IPS DF 19.7 (cell line): ENCODE measurements at regions not wholly inside any gene's neighbourhood (a gene's known extent, or its start where the extent isn't known, plus 50 kb on each side); places are given as distances from the start of the nearest gene placed in this dataset.

Source experiments
- DNase-seq: peaks from one replicate; pipeline ENCODE4 v3.0.0-alpha.2; 2013; ENCODE audit warnings: low read depth, low spot score

GRCh38 chr6:40754461-40755045, 167.4 kb upstream of the LRFN2 start:
- DNase-seq: no peak

GRCh38 chr6:40753675-40754448, 166.7 kb upstream of the LRFN2 start:
- no peak for DNase-seq

DNA sequence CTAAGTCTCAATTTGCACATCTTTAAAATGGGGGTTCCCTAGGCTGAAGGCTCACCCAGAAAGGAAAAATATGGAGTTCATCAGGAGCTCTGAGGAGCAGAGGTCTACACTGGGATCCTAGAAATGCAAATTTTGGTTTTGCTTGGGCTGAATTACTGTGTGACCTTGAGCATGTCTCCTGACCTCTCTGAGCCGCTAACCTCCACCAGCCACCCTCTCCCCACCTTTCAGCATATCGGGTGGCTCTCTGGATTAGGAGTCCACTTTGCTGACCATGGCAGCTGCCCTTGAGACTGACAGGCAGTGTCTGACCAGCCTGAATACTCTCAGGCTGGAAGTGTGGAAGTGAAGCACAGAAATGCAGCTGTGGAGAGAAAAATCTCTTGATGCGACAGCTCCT, 165.9 kb upstream of the LRFN2 start:
- no peak for DNase-seq

- no peak for DNase-seq
Observed at GRCh38 chr6:40744835-40745234, 157.7 kb upstream of the LRFN2 start.

DNA sequence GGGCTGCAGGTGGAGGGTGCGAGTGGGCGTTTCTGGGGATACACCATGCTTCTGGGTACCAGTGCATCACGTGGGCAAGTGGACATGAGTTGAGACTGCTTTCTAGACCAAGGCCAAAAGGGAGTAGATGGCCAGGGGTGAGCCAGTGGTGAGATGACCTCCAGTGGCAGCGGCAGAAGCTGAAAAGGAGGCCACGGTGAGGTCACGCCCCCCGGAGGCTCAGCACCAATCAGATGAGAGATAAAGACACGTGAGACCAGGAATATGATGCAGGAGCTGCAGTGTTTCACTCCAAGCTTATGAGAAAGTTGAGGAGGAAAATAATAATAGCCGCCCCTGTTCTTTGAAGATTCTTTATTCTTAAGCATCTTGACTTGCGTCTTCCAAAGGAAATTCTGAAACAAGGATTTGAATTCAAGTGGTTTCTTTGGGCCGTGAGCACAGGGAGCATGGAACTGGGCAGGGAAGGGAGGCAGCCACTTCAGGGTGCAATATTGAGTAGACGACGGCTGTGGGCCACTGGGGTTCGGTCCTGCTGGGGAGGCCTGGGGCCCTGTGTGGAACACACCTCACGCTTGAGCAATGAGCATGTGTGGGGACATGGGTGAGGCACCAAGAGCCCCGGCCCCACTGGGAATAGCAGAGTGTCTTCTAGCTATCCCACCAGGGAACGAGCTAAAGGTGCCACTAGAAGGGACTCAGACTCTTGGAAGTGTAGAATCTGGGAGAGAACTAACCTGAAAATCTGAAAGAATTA, 156.7 kb upstream of the LRFN2 start:
- DNase-seq: no peak

- no peak for DNase-seq
Observed at GRCh38 chr6:40743226-40743625, 156.1 kb upstream of the LRFN2 start.

GRCh38 chr6:40740518-40740917, 153.4 kb upstream of the LRFN2 start:
- DNase-seq: no peak

DNA sequence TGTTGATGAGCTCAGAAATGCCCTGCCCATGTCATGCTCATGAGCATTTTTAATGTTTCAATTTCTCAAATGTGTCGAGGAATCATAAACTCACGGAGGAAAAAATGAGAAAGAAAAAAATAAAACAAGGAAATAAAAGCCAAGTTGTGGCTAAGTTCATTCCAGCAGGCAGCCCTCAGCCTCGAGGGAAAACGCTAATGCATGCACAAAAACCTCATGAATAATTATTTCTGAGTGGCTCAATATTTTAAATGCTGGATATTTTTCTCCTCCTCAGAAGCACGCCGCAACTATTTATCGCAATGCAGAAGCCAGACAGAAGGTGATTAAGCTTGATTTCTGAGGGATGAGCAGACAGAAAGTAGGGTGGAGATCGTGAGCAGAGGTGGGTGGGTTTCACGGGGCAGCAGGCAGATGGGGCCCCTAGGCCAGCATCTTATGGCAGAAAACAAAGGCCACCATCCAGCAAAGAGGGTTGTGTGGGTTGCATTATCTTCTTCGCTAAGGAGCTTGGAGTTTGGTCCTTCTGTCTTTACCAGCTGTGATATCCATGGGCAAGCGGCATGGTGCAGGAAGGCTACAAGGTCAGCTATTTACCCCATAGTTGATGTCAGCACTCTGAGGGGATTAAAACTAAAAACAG, 151.5 kb upstream of the LRFN2 start:
- DNase-seq: no peak

GRCh38 chr6:40735521-40735920, 148.4 kb upstream of the LRFN2 start:
- DNase-seq: no peak

DNA sequence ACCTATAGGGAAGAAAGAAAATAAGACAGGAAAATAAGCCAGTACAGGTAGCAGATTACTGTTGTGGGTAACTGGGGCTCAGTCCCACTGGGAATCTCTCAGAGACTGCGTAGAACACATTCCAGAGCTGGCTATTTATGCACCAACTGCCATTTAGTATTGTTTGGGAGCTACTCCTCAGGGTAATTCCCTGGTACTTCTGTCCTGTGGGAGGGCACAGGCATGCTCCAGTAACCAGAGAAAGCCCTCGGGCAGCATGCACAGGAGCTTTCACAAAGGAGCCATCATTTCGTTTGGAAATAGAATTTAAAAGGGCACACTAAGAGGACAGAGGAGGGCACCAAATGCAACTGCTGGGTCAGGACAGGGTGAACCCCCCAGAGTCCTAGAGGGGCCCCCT, 148.0 kb upstream of the LRFN2 start:
- DNase-seq: no peak

- no peak for DNase-seq
Observed at GRCh38 chr6:40734607-40735006, 147.4 kb upstream of the LRFN2 start.

DNA sequence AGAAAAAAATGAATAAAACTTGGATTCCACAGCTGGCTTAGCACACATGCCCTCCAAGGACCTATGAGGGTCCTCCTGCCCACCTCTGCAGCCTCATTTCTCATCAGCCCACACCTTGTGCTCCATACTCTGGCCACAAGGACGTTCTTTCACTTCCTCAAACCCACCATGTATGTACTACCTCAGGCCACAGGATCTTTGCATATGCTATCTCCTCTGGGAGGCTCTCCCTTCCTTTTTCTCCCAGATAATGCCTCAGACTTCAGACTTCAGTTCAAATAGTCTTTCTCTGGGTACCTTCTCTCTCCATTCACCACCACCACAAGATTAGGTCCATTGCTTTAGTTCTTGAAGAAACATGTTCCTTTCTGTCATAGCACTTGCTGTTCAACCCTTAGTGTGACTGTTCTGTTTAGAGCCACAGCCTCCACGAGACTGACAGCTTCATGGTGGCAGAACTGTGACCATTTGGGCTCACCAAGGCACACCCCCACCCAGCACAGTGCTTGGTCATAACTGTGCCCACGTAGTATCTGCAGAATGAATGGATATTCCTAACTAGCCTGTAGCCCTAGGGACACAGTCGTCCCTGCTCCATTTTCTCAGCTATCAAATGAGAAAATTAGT, 146.7 kb upstream of the LRFN2 start:
- no peak for DNase-seq

DNA sequence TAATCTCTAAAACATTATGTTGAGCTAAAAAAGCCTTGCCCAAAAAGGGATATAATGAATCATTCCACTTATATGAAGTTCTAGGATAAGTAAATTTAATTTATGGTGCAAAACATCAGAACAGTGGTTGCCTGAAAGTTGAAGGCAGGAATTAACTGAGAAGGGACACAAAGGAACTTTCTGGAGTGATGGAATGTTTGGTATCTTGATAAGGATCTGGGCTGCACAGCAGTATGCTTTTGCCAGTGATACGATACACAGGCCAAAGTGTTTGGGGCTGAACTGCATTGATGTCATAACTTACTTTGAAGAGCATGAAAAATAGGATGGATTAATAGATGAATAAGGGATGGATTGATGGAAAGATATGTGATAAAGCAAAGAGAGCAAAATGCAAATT, 146.1 kb upstream of the LRFN2 start:
- DNase-seq: no peak

DNA sequence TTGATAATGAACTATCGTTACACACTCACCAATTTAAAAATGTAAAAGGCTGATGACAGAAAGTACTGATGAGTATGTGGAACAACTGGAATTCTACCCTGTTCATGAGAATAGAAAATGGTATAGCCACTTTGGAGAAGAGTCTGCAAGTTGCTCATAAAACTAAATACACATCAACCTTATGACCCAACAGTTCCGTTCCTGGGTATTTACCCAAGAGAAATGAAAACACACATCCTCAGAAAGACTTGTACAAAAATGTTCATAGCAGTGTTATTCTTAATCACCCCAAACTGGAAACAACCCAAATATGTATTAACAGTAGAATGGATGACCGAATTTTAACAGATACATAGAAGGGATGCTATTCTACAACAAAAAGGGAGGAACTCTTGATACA, 145.7 kb upstream of the LRFN2 start:
- DNase-seq: no peak

DNA sequence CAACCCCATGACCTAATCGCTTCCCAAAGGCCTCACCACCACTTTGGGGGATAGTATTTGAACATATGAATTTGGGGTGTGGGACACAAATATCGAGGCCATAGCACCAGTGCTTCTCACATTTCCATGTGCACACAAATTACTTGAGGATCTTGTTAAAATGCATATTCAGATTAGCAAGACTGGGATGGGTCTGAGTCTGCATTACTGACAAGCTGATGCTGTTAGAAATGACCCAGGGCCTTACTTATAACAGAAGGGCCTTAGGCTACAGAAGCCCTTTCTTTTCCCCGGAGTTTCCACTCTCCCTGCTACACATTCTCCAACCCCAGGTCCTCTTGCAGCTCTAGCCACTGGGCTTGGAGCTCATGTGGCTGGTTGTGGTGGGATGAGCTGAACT, 141.5 kb upstream of the LRFN2 start:
- DNase-seq: no peak

DNA sequence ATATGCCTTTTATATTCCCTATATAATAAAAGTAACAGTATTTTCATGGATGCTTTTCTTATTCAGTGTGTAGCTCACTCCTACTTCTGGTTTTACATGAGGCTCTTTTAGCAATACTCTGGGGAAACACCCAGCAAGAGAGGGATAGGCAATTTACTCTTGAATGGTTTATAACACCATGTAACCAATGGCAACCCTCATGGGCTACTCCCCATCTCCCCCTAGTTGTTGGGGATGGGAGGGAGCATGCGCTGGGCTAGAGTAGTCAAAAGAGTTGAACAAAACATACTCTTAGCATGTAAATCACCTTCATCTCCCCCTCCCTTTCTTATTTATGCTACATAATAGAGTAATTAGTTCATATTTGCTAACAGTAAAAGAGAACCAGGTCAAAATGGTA, 140.1 kb upstream of the LRFN2 start:
- no peak for DNase-seq

DNA sequence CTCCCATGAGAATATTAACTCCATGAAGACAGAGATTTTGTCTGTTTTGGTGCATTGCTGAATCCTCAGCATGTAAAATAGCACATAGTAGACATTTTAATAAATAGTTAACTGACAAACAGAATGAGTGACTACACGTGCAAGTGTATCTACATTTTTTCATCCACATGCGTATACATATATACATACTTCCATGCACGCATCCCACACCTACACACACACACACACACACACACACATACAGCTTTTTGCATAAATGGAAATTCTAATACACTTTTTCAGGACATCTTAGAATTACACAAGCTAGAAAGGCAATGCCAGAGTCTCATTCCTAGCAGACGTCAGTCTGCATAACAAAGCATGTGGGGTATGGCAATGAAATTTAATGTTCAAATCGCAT, 139.7 kb upstream of the LRFN2 start:
- DNase-seq: no peak

DNA sequence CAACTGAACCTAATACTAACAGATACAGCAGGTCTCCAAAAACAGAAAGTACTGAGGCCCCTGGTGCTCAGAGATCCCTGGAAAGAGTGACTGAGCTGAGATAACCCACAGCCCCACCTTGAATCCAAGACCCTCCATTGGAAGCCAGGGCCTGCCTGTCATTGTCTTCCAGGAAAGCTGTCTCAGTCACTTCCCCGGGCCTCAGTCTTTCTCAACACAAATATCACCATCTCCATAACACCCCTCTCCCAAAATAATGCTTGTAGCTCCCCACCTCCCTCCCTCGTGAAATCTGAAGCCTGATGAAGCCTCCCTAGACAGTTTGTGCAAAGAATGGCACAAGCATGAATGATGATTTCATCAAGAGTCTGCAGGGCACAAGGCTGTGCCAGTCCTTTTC, 138.2 kb upstream of the LRFN2 start:
- DNase-seq: no peak

- no peak for DNase-seq
Observed at GRCh38 chr6:40724886-40725285, 137.7 kb upstream of the LRFN2 start.

DNA sequence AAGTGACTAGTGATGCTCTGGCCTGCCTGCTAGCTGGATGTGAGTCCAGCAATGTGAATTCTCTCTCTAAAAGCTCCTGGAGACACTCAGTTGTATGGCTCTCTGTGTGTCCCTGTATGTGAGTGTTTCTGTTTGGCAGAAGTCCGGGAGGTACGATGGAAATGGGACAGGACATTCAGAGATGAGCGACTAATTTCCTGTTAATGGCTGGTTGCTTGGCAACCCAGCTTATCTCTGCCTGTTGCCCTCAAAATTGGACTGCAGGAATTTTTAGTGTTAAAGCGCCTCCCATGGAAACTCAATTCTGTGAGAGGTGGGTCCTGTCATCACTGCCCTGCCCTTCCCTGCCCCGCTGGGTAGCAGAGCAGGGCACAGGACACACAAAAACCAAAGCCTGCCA, 136.8 kb upstream of the LRFN2 start:
- DNase-seq: no peak

GRCh38 chr6:40722553-40723258, 135.5 kb upstream of the LRFN2 start:
- no peak for DNase-seq
